Cardiac fibroblast (primary cell): ENCODE measurements at regions not wholly inside any gene's neighbourhood (a gene's known extent, or its start where the extent isn't known, plus 50 kb on each side); places are given as distances from the start of the nearest gene placed in this dataset.

Source experiments
- DNase-seq, 2 donors: peaks; one replicate each; pipeline versions ENCODE4 v3.0.0 to v3.0.0-alpha.2; 2010; ENCODE audit warnings: low read depth in 2 of 2
- H3K4me3 ChIP-seq, 2 donors: replicated peaks in 1 of 2; 1 replicate in 1 of 2; 2 replicates in 1 of 2; pipeline ENCODE4 v1.5.1; 2011; ENCODE audit warnings: low read depth in 2 of 2, low read length in 2 of 2, mild to moderate bottlenecking in 2 of 2, moderate library complexity in 1 of 2
- CTCF ChIP-seq: IDR thresholded peaks from one replicate; pipeline ENCODE4 v1.5.1; 2011; ENCODE audit warnings: low read depth, mild to moderate bottlenecking, low read length, inconsistent platforms

GRCh38 chr6:28725274-28725809 lies 198.4 kb downstream of the TRIM27 start:
- DNase-seq: no peak
- no peak for TF ChIP-seq CTCF
- no peak overlapping the region for H3K4me3 ChIP-seq

DNA sequence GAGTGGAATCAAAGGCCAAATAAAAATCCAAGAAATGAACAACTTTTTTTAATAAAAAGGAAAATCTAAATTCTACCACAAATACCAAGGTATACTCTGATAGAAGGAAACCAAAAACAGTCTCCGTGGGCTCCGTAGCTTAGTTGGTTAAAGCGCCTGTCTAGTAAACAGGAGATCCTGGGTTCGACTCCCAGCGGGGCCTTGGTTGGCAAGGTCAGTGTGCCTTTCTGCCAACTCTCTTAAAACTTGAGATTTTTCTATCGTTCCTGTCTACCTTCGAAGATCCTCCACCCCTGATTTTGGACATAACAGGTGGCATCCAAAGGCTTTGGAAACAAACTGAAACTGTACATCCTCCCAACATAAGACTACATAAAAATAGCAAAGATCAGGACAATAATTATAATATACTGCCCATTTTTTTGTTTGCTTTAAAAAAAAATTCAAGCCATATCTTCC lies 197.9 kb downstream of the TRIM27 start:
- DNase-seq: peak in 1 of 2 donors; percentile 75

DNA sequence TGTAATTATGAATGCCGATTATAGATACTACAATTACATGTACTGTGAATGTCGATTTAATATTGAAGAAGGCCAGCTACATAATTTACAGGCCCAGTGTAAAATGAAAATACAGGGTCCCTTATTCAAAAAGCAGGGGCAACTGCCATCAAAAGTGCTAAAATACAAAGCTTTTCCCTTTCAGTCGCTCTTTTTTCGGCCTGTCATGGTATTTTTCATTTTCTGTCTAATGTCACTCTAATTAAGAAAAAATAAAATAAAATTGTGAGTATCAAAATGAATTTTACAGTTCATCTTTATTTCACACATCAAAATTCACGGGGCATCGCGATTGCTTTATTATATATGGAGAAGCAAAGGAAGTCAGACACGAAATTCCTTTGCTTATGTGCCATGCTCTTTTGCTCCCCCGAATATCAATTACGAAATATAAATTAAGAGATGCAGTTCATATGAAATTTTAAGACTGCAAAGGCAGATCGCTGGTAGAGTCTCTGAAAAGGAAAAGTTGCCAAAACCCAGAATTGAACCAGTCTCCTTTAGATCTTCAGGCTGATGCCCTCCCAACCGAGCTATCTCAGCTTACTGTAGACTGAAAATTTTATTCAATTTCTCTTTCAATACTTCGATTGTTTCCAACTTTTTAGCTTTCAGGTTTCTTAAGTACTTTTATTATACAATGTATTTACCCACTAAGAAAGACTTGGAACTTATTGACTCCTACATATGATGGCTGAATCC lies 197.0 kb downstream of the TRIM27 start:
- TF ChIP-seq CTCF: no peak
- no peak overlapping the region for H3K4me3 ChIP-seq
- no peak for DNase-seq

More for the DNA sequence above, 197.9 kb downstream of the TRIM27 start:
- TF ChIP-seq CTCF: no peak
- no peak overlapping the region for H3K4me3 ChIP-seq

DNA sequence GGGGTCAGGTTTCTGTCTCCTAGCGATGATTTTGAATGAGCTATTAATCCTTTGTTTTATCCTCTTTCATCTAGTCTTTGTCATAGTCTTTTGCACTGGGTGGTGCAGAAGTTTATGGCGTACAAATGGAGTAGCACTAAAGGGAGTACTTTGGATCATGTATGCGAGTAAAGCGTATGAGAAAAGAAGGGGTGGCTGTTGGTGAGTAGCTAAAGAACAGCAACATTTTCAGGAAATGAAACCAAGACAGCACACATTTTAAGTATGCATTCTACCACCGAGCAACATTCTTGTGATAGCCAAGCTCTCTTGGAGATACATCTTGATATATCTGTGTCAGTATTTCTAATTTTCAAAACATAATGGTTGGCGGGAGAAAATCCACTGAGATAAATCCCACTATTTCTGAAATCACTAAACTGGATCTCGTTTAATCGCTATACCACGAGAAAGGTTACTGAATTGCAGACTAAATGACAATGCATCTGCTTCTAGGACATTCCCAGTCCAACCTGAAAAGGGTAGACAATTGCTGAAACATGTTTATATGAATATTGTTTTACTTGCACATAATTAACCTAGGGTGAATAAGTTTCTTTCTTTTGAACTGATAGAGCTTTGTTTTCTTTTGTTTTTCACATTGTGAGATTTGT lies 196.1 kb downstream of the TRIM27 start:
- no peak for DNase-seq
- no peak for TF ChIP-seq CTCF
- no peak overlapping the region for H3K4me3 ChIP-seq

GRCh38 chr6:28729501-28730402 lies 194.0 kb downstream of the TRIM27 start:
- no peak overlapping the region for H3K4me3 ChIP-seq
- TF ChIP-seq CTCF: no peak
- DNase-seq: no peak

DNA sequence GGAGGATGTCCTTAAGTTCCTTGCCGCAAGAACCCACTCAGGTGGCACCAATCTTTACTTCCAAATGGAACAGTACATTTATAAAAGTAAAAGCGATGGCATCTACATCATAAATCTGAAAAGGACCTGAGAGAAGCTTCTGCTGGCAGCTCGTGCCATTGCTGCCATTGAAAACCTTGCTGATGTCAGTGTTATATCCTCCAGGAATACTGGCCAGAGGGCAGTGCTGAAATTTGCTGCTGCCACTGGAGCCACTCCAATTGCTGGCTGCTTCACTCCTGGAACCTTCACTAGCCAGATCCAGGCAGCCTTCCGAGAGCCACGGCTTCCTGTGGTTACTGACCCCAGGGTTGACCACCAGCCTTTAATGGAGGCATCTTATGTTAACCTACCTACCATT lies 191.7 kb downstream of the TRIM27 start:
- no peak for DNase-seq
- no peak for TF ChIP-seq CTCF
- no peak overlapping the region for H3K4me3 ChIP-seq
